ENCODE measurements at regions not wholly inside any gene's neighbourhood (a gene's known extent, or its start where the extent isn't known, plus 50 kb on each side); places are given as distances from the start of the nearest gene placed in this dataset.

DNA sequence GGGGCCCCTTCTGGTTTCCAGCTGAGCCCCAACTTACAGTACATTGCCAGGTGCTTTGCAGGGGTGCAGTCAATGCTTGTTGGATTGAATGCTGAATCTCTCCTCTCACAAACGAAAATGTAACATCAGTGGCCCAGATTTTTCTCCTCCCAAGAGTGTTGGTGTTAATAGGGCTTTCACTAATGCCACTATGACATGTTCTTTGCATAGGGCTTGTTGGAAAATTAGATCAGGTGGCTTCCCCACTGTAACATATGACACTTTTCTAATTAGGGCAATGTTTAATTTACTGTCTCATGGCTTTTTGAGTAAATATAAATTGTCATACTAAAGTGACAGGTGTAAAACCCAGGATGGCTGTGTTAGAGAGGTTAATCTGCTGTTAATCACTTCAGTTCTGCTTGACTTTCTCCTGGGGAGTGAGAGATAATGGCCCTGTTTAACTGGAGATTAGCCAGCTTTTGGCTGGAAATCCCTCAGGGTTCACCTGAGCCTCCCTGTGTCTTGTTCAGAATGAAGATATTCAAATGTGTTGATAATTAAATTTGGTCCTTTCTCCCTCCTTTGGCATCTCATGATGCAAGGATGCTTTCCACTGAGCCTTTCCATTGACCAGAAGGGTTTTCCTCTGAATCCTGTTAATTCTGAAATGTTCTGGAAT lies 502.3 kb downstream of the RBFOX1 start:
- TF ChIP-seq, protein P1, sequence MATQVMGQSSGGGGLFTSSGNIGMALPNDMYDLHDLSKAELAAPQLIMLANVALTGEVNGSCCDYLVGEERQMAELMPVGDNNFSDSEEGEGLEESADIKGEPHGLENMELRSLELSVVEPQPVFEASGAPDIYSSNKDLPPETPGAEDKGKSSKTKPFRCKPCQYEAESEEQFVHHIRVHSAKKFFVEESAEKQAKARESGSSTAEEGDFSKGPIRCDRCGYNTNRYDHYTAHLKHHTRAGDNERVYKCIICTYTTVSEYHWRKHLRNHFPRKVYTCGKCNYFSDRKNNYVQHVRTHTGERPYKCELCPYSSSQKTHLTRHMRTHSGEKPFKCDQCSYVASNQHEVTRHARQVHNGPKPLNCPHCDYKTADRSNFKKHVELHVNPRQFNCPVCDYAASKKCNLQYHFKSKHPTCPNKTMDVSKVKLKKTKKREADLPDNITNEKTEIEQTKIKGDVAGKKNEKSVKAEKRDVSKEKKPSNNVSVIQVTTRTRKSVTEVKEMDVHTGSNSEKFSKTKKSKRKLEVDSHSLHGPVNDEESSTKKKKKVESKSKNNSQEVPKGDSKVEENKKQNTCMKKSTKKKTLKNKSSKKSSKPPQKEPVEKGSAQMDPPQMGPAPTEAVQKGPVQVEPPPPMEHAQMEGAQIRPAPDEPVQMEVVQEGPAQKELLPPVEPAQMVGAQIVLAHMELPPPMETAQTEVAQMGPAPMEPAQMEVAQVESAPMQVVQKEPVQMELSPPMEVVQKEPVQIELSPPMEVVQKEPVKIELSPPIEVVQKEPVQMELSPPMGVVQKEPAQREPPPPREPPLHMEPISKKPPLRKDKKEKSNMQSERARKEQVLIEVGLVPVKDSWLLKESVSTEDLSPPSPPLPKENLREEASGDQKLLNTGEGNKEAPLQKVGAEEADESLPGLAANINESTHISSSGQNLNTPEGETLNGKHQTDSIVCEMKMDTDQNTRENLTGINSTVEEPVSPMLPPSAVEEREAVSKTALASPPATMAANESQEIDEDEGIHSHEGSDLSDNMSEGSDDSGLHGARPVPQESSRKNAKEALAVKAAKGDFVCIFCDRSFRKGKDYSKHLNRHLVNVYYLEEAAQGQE (IDR thresholded peaks at IDR 0.05; ENCODE audit: insufficient read depth in 1 of 2, low read depth in 2 of 2, low read length in 2 of 2), result no peak
- TF ChIP-seq SIN3A (IDR thresholded peaks at IDR 0.05; ENCODE audit: borderline replicate concordance, insufficient read depth, low read length) (no peak), POLR2AphosphoS5 (IDR thresholded peaks at IDR 0.05; ENCODE audit: low read depth, low read length) (no peak), FOXP2 (optimal IDR thresholded peaks at IDR 0.05; ENCODE audit: borderline replicate concordance, extremely low read depth, extremely low read length, insufficient read depth) (no peak), TAF1 (IDR thresholded peaks at IDR 0.05; ENCODE audit: borderline replicate concordance, insufficient read depth, low read length) (no peak)

DNA sequence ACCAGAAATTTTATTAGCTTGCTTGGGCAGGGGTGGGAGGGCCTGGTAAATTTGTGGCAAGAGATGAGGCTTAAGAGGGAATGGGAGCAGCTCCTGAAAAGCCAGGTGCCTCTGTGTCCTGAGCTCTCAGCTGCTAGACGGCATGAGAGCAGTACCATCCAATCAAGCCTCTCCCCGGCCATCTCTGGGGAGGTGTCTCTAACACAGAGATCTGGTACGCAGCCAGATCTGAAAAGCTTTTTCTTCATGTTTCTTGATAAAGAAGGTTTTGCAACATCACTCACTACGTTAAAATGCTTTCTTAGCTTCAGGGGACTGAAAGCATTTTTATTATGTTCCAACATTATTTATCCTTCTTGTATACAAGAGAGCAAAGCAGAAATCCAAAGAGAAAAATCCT lies 488.2 kb downstream of the RBFOX1 start:
- TF ChIP-seq, protein P1 (IDR thresholded peaks at IDR 0.05; ENCODE audit: insufficient read depth in 1 of 2, low read depth in 2 of 2, low read length in 2 of 2), result no peak
- no peak for TF ChIP-seq FOXP2 (optimal IDR thresholded peaks at IDR 0.05; ENCODE audit: borderline replicate concordance, extremely low read depth, extremely low read length, insufficient read depth)
- TF ChIP-seq SIN3A (IDR thresholded peaks at IDR 0.05; ENCODE audit: borderline replicate concordance, insufficient read depth, low read length), result no peak
- TF ChIP-seq TAF1 (IDR thresholded peaks at IDR 0.05; ENCODE audit: borderline replicate concordance, insufficient read depth, low read length), result no peak

DNA sequence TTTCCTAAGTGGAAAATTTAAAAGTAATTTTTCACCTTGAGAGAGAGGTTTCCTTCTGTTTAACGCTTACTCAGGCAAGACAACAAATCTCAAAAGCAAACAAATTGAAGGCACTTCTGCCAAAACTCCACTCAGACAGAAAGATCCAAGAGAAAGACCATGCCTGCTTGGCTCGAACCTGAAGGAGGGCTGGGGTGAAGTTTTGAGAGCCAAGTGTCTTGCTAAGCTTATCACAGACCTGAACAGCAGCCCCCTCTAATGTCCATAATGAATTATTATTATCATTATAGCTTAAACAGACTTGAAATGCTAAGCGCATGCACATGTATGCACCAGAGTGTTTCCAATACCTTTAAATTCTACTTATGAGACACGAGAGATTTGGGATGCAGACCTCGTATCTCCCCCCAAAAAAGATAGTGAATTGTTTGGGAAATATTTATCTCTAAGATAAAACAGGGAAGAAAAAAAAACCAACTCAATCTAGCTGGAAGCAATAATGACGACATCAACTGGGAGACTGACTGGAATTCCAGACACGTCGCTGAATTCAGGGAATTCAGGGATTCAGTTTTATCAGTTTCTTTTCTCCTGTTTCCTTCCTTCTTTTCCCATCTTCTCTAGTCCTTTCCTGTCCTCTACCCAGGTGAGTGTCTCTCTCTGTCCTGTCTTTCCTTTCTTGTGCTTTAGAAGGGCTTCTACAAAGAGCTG lies 473.2 kb downstream of the RBFOX1 start:
- TF ChIP-seq FOXP2 (optimal IDR thresholded peaks at IDR 0.05; ENCODE audit: borderline replicate concordance, extremely low read depth, extremely low read length, insufficient read depth) (no peak), TAF1 (IDR thresholded peaks at IDR 0.05; ENCODE audit: borderline replicate concordance, insufficient read depth, low read length) (no peak), POLR2AphosphoS5 (IDR thresholded peaks at IDR 0.05; ENCODE audit: low read depth, low read length) (no peak), SIN3A (IDR thresholded peaks at IDR 0.05; ENCODE audit: borderline replicate concordance, insufficient read depth, low read length) (no peak)
- TF ChIP-seq, protein P1 (IDR thresholded peaks at IDR 0.05; ENCODE audit: insufficient read depth in 1 of 2, low read depth in 2 of 2, low read length in 2 of 2), result no peak

DNA sequence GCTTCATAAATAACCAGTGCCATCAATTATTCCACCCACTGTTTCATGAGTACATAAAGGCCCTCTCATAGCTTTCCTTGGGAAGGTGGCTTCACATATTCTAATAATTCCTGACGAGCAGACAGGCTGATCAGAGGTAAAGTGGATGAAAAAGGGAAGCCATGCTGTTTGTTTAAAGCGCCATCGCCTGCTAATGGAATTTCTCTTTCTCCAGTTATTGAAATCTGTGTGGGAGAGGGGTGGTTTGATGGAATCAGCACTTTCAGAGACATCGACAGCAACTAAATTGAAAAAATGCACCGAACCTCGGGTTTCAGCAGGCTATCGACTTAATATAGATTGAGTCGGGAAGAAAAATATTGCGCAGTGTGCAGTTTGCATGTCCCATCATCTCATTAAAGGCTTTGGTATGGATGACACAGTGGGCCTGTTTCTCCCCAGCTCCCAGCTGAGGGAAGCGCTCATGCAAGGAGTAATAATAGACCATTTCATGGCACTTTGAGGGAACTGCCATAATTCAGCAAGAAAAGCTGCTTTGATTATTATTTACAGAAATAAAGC lies 472.1 kb downstream of the RBFOX1 start:
- TF ChIP-seq POLR2AphosphoS5 (IDR thresholded peaks at IDR 0.05; ENCODE audit: low read depth, low read length) (no peak), SIN3A (IDR thresholded peaks at IDR 0.05; ENCODE audit: borderline replicate concordance, insufficient read depth, low read length) (no peak), FOXP2 (optimal IDR thresholded peaks at IDR 0.05; ENCODE audit: borderline replicate concordance, extremely low read depth, extremely low read length, insufficient read depth) (no peak), TAF1 (IDR thresholded peaks at IDR 0.05; ENCODE audit: borderline replicate concordance, insufficient read depth, low read length) (no peak)
- TF ChIP-seq, protein P1 (IDR thresholded peaks at IDR 0.05; ENCODE audit: insufficient read depth in 1 of 2, low read depth in 2 of 2, low read length in 2 of 2), result no peak

Measured in PFSK-1 (cell line).